ENCODE measurements at regions not wholly inside any gene's neighbourhood (a gene's known extent, or its start where the extent isn't known, plus 50 kb on each side); places are given as distances from the start of the nearest gene placed in this dataset.
"Not testable (repeated sequence)": the region's sequence is repeated elsewhere in the genome, so short reads cannot be mapped to it uniquely, and the experiment has no call there.

DNA sequence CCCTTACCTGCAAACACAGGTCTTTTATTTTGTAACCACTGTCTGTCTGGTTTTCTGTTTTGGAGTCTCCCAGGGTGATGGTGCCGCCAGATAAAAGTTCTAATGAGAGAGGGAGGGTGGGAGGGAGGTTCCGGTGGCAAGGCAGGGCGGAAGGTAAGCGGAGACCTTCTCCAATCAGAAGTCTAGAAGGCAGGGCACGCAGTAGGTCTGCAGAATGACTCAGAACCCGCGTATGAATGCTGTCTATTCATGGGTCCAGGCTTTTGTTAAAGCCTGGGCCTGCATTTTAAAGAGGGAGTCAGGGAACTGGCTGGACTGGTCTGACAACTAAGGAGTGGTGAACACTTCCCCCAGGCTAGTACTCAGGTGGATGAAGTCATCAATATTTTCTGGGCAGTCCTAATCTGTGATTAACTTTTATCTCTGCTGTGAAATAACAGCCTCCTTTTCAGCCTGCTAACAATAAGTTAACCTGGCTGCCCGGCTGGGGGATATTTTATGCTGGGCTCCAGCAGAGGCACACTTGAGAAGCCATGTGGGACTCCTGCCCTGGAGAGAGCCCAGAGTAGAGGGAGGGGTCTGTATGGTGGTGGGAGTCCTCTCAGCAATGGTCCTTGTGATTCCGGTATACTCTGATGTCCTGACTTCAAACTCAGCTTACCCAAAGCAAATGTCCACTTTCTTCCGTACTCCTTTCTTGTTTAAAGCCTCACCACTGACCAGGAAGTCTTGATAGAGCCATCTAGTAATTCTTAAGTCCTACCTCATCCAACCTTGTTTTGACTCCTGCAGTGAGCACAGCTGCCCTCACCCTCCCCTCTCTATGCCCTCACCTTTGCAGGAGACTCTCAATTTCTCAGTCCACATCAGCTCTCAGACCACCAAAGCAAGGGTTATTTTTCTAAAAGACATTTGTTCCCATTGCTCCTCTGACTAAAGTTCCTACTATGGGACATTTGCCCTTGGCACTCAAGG, 85.3 kb upstream of the PLGLB2 start:
- not testable (repeated sequence) for H3K4me3 ChIP-seq (ENCODE audit: low read depth, low read length)

DNA sequence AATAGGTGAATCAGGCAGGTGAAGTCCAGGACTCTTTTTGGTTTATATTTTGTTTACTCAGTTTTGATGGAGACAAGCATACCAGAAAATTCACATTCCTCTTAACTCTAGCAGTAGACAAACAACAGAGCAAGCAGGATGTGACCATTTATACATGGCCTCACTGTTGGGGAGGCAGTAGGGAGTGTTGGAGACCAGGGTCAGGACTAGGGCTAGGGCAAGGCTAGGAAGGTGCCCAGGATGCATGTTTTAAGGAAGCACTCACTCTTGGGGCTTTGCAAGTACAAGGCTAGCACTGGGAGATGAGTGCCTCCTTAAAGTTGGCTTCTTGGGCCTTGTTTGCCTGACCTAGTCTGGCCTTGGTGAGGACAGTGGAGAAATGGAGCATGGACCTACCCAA, 84.5 kb upstream of the PLGLB2 start:
- not testable (repeated sequence) for H3K4me3 ChIP-seq (ENCODE audit: low read depth, low read length)

DNA sequence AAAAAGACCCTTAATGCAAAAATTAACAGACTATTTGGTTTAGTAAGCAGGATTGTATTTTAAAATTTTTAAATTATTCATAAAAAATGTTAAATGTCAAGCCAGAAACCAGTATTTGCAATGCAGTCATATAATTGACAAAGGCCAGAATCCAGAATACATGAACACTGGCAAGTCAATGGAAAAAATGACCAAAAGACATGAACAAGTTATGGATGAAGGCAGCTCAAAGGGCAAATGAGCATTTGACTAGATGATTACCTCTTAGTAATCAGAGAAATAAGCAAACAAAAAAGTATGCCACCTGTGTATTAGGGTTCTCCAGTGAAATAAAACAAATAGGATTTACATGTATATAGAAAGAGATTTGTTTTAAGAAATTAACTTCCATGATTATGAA, 80.9 kb upstream of the PLGLB2 start:
- H3K4me3 ChIP-seq (ENCODE audit: low read depth, low read length) = not testable (repeated sequence)

DNA sequence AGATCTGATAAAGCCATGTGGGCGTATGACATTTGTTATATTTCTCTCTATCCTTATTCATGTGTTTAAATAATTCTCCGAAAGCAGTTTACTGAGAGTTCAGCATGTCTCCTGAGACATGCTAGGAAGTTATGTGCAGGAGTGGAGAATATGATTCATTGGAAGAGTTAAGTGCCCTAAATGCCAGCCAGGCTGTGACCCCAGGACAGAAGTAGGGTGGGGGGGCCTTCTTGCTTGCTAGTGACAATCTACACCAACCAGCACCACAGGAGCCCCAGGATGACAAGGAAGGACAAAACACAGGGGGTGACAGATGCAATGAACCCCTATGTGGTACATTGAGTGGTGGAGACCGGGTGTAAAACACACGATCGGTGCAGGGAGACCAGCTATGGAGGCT, 79.5 kb upstream of the PLGLB2 start:
- not testable (repeated sequence) for H3K4me3 ChIP-seq (ENCODE audit: low read depth, low read length)

DNA sequence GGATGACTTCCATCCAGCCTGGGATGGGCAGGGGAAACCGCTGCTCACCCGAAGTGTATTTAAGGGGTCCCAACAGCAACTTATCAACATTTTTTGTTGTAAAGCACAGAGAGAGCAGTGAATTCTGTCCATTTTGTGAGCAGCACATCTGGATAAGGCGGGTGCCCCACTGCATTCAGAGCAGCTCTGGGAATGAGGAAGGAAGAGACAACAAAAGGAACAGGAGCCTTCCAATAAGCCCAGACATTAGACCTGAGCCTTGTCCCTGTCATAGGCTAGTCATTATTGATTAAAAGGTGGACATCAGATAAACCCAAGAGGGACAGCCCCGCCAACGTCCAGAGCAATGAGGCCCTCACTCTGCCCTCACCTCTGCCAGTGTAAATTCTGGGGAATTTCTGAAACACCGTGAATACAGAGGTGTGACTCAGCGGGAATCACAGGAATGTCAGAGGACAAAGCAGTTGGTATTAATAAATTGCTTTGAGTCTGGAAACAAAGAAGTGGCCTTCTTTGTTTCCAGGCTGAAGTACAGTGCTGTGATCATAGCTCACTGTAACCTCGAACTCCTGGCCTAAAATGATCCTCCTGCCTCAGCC, 78.2 kb upstream of the PLGLB2 start:
- H3K4me3 ChIP-seq (ENCODE audit: low read depth, low read length) = not testable (repeated sequence)

DNA sequence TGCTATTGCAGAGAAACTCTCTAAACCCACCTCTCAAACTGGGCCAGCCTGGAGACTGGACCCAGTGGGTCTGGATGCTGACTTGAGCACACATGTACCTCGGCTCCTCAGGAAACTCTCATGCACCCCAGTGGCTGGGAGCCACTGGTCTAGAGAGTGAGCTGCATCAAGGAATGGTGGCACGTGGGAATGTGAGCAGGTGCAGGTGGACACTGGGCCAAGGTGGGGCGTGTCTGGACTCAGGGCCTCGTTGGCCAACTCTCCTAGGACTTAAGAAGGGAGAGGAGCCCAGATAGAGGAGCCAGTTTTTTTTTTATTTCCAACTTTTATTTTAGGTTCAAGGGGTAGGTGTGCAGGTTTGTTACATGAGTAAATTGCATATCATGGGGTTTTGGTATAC, 75.5 kb upstream of the PLGLB2 start:
- not testable (repeated sequence) for H3K4me3 ChIP-seq (ENCODE audit: low read depth, low read length)

DNA sequence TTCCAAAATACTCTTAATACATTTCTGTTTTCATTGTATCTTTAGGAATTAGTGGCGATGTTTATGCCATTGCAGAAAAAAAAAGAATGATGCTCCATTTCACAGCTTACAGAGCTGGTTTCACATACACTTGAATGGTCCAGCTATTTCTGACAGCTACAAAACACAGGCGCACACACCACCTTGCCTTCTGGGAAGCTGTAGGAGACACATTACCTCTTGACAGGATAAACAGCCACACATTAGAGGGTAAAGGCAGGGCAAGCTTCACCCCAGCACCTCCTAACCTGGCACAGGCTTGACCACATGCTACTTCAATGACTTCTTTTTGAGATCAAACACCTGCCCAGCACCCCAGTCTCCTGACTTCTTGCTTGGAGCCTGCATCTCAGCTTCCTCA, 73.2 kb upstream of the PLGLB2 start:
- not testable (repeated sequence) for H3K4me3 ChIP-seq (ENCODE audit: low read depth, low read length)

DNA sequence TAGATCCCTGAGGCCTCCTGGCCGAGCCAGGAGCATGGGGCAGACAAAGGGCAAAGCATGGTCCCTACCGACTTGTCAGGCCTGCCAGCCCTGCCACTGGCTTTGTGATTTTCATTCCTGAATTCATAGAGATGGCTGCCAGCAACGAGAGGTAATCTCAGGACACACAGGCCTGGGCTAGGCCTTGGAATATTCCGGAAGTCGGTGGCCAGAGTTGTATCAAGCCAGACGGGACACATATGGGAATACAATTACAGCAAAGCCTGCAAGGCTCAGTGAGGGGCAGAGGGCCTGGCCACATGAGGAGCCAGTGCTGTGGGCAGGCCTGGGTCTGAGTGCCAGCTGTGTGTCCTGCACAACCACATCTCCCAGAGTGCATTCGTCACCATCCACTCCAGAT, 72.4 kb upstream of the PLGLB2 start:
- H3K4me3 ChIP-seq (ENCODE audit: low read depth, low read length) = not testable (repeated sequence)

DNA sequence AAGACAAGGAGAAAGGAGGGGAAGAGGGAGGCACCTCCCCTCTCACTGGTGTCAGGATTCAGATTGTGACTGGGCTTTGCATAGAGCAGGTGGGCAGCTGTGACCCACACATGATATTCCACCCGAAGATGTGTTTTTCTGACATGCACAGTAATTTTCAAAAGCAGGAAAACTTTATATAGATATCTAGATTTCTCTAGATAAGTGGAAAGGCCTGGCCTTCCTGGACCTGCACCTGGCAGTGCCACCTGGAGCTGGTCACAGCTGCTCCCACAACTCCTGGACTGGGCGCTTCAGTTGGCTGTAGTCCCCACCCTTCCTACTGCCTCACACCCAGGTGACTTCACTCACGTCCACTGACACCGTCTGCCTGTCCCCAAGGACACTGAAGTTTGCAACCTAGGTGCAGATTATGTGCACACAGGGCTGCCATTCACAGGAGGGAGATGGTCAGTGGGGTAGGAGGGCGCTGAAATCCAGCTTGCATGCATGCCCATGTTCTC, 70.4 kb upstream of the PLGLB2 start:
- H3K4me3 ChIP-seq (ENCODE audit: low read depth, low read length) = not testable (repeated sequence)

DNA sequence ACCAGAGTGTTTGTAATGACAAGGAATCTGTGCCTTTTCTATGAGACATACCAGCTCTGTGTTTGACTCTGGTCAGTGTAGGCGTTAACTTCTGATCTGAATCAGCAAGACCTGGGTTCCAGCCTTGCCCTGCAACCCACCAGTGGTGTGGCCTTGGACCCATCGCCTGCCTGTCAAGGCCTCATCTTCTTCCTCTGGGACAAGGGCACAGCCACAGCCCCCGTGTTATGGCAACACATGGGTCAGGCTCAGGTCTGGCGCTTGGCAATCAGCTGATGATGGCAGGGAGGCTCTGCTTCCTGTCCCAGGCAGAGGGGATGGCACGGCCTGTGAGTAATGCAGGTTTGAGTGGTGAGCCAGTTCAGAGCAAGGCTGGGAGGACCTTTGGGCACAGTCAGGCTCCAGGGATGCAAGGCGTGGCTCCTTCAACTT, 69.1 kb upstream of the PLGLB2 start:
- H3K4me3 ChIP-seq (ENCODE audit: low read depth, low read length) = not testable (repeated sequence)

DNA sequence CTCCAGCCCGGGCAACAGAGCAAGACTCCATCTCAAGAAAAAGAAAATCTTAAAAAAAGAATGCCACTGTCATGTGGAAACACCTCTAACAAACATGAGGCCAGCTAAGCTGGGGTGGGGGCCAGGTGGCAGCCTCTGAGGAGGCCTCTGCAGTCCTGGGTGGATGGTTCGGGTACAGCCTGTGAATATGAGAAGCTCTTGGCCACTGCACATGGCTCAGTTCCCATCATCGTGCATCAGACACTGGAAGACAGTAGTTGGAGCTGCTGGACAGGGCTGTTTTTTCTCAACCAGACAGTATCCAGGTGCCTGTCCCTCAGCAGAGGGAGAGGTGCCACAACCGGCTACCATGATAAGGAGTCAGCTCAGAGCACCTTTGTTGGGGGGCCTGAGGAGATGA, 67.9 kb upstream of the PLGLB2 start:
- not testable (repeated sequence) for H3K4me3 ChIP-seq (ENCODE audit: low read depth, low read length)

DNA sequence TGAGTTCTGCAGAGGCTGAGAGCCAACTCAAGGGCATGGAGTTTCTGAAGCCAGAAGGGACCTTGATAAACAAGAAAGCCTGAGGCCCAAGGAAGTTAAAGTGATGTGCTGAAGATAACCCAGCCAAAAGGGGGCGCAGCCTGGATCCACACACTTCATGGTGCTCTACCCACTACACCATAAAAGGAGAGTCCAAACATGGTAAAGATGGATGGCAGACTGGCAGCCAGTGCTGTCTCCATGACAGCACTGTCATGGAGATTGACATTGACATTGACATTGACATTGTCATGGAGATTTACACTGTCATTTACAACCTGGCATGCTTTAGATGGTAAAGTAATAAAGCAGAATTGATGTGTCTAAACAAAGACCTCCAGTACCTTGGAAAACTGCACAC, 67.2 kb upstream of the PLGLB2 start:
- H3K4me3 ChIP-seq (ENCODE audit: low read depth, low read length) = not testable (repeated sequence)

DNA sequence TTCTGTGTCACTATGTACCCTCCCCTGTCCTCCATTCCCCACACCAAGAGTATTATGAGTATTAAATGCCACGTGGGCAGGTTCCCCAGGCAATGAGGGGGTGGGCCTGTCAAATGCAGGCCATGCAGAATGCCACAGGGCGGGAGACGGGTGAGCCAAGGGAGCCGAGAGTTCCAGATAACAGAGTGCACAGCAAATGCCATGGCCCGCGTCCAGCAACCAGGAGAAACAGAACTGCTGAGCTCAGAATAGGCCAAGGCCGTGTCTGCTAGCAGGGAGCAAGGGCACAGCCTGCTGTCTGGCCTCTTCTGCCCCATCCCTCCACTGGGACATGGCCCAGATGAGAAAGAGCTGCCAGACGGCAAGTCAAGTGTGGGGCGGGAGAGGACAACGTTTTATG, 64.4 kb upstream of the PLGLB2 start:
- not testable (repeated sequence) for H3K4me3 ChIP-seq (ENCODE audit: low read depth, low read length)

DNA sequence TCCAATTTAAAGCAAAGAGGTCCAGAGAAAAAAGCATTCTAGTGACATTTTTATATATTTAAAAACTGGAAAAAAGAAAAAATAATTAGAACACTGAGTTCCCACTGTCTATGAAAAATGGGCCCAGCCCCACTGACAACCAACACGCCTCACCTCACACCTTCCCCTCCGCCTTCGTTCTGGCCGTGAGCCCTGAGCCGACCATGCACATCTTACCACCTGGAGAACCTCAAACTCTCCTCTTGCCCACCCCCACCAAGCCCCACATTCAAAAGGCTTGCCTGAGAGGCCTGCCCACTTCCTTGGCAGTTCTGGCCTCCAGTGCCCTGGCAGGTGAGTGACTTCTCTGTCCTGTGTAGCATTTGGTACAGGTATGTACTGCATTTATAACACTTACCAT, 63.9 kb upstream of the PLGLB2 start:
- not testable (repeated sequence) for H3K4me3 ChIP-seq (ENCODE audit: low read depth, low read length)

DNA sequence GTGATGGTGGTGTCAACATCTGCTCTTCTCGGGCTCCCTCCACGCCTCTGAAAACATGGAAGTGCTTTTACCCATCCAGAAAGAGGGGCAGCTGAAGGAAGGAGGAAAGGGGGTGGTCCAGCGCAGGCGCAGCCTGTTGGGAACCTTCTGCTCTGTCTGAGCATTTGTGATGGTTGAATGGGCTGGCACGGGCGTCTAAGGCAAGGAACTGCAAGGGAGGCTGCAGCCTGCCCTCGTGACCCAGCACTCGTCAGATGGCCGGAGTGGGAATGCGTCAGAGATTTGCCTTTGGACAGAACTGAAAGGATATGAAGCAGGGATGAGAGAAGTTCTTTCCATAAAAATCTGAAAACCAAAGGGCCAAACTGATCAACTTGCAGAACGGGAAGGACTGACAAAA, 62.3 kb upstream of the PLGLB2 start:
- not testable (repeated sequence) for H3K4me3 ChIP-seq (ENCODE audit: low read depth, low read length)

DNA sequence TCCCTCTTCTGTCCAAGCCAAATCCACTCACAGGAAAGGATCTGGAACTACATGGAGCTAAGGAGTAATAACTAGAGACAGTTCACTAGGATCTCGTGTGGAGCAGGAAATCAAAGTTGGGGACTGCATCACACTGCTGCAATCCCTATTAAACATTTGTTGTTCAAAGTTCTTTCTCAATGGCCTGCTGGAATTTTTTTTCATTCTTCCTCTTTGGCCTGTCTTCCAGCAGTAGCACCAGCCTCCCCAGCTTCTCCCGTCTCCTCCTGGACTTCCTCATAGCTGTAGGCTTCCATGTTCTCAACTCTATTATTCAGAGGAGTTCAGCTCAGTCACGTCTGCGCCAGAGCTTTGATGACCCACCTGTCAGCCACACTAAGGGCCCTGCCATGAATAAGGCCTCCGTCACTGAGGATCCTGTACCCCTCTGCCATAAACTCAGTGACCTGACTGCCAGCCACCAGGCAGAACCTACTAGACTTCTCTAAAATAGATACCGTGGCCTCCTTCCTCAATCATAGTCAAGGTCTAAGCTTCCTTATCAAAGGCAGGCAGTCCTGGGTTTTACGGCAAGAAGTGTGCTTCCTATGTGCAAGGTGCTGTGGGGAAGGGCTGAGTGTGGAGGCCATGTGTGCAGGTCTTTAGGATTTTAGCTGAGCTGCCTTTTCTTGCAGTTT, 60.9 kb upstream of the PLGLB2 start:
- H3K4me3 ChIP-seq (ENCODE audit: low read depth, low read length) = not testable (repeated sequence)

DNA sequence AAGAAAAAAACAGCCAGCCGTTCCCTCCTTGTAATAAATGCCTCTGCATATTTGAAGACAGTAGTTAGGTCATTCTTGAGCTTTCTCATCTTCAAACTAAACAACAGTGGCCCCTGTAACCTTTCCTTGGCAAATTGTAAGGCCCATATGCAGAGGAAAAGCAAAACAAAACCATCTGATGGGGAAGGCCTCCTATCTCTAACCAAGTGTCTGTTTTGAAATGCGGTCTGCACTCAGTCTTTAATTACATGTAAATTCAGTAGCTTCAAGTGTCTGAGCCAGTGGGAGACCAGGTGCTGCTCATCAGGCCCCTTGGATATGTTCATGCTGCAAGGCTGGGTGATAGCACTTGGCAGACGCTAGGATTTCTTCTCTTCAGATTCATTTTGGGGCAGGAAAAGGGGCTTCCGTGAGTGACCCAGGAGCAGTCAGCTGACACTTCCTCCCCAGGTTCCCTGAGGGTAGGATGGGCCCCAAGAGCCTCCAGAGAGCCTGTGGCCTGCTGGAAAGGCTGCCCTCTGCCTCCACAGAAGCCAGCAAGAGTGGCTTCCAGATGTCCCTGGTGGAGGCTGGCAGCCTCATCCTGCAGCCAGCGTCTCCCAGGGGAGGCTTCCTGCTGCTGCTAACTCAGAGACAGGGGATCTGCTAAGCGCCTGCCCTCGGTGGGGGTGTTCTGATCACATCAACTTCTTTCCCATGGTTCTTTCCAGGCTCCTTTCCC, 60.2 kb upstream of the PLGLB2 start:
- not testable (repeated sequence) for H3K4me3 ChIP-seq (ENCODE audit: low read depth, low read length)

DNA sequence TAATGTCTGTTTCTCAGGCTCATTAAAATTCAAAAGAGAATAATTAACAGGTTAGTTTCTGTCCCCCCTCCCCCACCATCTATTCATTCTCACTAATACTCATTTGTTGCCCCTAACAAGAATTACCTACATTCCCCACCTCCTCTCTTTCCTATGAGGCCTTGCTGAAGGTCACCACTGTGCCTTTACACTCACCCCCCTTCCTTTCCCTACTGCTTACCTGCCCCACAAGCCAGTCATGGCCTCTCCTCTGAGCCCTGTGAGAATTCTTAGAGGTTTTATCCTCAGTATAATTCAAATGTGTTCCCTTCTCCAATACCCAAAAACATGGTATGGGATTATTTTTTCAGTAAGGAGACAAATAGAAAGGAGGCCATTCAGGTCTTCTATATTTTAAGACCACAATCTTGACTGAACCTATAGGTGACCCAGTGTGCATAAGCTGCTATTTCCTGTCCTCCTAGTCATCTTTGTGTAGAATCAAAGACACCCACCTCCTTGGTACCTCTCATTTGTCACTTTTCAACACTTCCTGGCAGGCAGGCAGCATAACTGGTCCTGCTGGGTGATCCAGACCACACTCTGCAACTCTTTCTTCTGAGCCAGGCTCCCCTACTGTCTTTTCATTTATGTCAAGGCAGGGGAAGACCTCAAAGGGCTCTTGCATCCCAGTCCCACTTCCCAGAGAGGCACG, 55.8 kb upstream of the PLGLB2 start:
- not testable (repeated sequence) for H3K4me3 ChIP-seq (ENCODE audit: low read depth, low read length)

DNA sequence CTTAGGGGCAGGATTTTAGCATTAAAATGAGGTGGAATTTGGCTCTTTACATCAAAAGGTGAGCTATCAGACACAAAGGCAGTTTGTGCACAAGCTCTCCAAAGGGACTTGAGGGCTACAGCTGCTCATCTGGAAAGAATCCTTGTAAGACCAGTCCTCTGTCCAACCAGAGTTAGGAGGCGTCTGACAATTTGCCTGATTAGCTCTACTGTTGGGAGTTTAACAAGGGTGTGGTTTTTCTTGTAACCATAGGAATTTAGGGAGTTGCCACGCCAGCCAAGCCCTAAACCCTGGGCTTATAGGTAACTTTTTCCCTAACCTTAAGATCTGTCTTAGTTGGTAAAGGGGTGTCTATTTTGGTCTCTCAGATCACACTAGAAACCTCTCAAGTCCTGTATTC, 55.0 kb upstream of the PLGLB2 start:
- not testable (repeated sequence) for H3K4me3 ChIP-seq (ENCODE audit: low read depth, low read length)

DNA sequence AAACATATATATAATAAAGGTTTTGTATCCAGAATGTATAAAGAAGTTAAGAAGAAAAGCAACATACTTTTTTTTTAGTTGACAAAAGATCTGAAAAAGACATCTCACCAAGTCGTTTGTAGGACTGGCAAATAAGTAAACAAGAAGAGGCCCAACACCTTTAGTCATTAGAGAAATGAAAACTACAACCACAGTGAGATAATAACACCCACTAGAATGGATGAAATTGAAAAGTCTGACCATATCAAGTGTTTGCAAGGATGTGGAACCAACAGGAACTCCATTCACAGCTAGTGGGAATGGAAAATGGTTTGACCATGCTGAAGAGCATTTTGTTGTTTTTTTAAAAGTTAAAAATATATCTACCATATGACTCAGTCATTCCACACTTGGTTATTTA, 54.0 kb upstream of the PLGLB2 start:
- H3K4me3 ChIP-seq (ENCODE audit: low read depth, low read length) = not testable (repeated sequence)

Data from GM12875 (cell line).